Mammary epithelial cell (primary cell): ENCODE measurements at regions not wholly inside any gene's neighbourhood (a gene's known extent, or its start where the extent isn't known, plus 50 kb on each side); places are given as distances from the start of the nearest gene placed in this dataset.

Experiments used
- EZH2 ChIP-seq: IDR thresholded peaks from 2 replicates; pipeline ENCODE4 v1.6.1; 2012; ENCODE audit warnings: low read length, inconsistent platforms, borderline replicate concordance
- TF ChIP-seq, protein P1 (sequence below), 2 donors: IDR thresholded peaks in 1 of 2; conservative IDR thresholded peaks in 1 of 2; 2 replicates each; pipeline ENCODE4 v1.5.1; 2011 to 2012; ENCODE audit warnings: inconsistent platforms in 2 of 2, low read length in 2 of 2, mild to moderate bottlenecking in 2 of 2, control low read depth in 1 of 2, low read depth in 1 of 2; ENCODE audit not compliant: insufficient read depth in 1 of 2; ENCODE audit errors: extremely low read depth in 1 of 2

- TF ChIP-seq, protein P1, sequence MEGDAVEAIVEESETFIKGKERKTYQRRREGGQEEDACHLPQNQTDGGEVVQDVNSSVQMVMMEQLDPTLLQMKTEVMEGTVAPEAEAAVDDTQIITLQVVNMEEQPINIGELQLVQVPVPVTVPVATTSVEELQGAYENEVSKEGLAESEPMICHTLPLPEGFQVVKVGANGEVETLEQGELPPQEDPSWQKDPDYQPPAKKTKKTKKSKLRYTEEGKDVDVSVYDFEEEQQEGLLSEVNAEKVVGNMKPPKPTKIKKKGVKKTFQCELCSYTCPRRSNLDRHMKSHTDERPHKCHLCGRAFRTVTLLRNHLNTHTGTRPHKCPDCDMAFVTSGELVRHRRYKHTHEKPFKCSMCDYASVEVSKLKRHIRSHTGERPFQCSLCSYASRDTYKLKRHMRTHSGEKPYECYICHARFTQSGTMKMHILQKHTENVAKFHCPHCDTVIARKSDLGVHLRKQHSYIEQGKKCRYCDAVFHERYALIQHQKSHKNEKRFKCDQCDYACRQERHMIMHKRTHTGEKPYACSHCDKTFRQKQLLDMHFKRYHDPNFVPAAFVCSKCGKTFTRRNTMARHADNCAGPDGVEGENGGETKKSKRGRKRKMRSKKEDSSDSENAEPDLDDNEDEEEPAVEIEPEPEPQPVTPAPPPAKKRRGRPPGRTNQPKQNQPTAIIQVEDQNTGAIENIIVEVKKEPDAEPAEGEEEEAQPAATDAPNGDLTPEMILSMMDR (conservative IDR thresholded peaks at IDR 0.05 in 1 of 2, IDR thresholded peaks at IDR 0.05 in 1 of 2; ENCODE audit: extremely low read depth in 1 of 2, insufficient read depth in 1 of 2, low read depth in 1 of 2, low read length in 2 of 2), result no peak
- TF ChIP-seq EZH2, result no peak
These were observed 121.6 kb downstream of the VAPA start for GRCh38 chr18:10035281-10035991.
